Fibroblast of peridontal ligament (primary cell): ENCODE measurements at regions not wholly inside any gene's neighbourhood (a gene's known extent, or its start where the extent isn't known, plus 50 kb on each side); places are given as distances from the start of the nearest gene placed in this dataset.

Source experiments
- DNase-seq: peaks from one replicate; pipeline ENCODE4 v3.0.0-alpha.2; 2010; ENCODE audit errors: extremely low read depth

- DNase-seq: no peak
These were observed 91.9 kb upstream of the RESF1 start for GRCh38 chr12:31867292-31867691.

DNA sequence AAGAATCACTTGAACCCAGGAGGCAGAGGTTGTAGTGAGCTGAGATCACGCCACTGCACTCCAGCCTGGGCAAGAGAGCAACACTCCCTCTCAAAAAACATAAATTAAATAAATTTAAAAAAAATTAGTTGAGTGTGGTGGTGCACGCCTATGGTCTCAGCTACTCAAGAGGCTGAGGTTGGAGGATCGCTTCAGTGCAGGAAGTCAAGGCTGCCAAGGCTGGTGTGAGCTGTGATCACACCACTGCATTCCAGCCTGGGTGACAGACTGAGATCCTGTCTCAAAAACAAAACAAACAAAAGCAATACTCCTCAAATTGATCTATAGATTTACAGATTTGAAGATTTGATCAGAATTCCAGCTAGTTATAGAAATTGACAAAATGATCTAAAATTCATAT is 92.7 kb upstream of the RESF1 start:
- DNase-seq: no peak

GRCh38 chr12:31865023-31865422 is 94.2 kb upstream of the RESF1 start:
- no peak for DNase-seq

DNA sequence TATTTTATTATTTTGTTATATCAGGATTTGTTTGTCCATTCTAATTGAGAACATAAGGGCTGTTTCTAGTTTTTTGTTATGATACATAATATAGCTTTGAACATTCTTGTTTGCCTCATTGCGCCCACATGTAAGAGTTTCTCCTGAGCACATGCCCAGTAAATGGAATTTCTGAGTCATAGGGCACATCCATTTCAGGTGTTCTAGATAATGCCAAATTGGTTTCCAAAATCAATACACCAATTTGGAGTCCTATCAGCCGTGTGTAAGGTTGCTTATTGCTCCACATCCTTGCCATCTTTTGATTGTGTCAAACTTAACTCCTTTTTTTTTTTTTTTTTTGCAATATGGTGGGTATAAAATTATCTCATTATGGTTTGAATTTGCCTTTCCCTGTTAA is 97.9 kb upstream of the RESF1 start:
- DNase-seq: no peak

- DNase-seq: no peak
These were observed 98.8 kb upstream of the RESF1 start for GRCh38 chr12:31860401-31860800.

GRCh38 chr12:31859232-31859977 is 99.8 kb upstream of the RESF1 start:
- no peak for DNase-seq

- no peak for DNase-seq
These were observed 103.8 kb upstream of the RESF1 start for GRCh38 chr12:31855427-31855826.

DNA sequence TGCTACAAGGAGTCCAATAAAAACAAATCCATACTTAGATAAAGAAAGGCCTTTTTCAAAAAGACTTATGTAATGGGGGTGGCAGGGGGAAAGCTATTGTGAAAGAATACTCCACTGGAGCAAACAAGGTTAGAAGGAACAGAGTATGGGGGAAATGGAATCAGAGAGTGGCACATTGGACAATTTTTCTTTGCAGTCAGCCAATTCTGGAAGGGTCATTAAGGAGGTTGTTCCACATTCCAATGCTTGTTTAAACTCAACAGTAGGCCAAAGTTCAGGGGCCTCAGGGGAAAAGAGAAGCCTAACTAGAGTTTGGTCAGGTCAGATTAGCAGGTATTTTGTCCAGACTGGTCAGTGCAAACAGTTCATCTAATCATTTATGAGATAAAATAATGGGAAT is 105.2 kb upstream of the RESF1 start:
- no peak for DNase-seq

DNA sequence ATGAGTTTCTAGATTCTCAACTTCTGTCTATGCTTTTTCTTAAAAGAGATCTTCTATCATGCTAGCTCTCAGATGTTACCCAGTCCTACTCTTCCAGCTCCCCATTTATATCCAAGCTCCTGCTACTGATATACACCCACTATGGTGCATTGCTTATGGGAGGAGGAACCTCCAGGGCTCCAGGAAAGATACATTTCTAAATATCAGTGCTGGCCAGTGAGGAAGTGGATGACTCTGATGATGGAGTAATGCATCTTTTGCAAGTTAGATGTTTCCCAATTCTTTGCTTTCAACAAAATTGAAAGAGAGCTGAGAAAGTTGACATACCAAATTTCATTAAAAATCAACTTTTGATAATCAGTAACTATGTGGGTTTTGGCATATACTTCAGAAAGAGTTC is 105.7 kb upstream of the RESF1 start:
- no peak for DNase-seq

DNA sequence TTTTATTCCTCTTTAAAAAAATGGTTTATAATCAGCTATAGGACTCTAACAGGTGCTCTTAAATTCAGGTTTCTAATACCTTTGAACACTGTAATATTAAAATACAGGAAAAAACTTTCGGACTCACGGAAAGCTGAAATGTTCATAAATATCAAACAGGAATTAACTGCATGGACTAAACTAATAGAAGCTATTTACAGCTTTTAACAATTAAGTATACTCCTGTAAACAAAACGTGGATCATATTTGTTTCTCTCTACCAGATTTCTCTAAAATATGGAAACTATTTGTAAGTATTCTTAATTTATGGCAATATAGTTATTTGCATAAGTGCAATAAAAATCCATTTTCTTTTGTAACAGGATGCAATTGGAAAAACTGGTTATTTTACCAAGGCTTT is 108.9 kb upstream of the RESF1 start:
- DNase-seq: no peak

GRCh38 chr12:31849090-31849687 is 110.0 kb upstream of the RESF1 start:
- peak; percentile 6 for DNase-seq

DNA sequence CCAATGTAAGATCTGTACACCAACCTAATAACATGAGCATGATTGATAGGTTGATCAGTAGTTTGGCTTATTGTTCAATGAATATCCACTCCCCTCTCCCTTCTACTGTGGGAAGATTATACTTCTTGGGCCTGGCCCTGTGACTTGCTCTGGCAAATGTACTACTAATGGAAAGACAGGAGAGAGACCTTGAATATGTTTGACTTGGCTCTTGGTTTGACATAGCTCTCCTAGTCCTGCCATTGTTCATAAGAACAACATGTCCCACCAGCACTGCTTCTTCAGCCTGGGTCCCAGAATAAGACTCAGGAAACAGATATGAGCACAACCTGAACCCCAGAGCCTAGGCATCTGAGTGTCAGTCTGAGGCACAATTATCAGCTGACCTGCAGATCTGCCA is 112.8 kb upstream of the RESF1 start:
- no peak for DNase-seq

DNA sequence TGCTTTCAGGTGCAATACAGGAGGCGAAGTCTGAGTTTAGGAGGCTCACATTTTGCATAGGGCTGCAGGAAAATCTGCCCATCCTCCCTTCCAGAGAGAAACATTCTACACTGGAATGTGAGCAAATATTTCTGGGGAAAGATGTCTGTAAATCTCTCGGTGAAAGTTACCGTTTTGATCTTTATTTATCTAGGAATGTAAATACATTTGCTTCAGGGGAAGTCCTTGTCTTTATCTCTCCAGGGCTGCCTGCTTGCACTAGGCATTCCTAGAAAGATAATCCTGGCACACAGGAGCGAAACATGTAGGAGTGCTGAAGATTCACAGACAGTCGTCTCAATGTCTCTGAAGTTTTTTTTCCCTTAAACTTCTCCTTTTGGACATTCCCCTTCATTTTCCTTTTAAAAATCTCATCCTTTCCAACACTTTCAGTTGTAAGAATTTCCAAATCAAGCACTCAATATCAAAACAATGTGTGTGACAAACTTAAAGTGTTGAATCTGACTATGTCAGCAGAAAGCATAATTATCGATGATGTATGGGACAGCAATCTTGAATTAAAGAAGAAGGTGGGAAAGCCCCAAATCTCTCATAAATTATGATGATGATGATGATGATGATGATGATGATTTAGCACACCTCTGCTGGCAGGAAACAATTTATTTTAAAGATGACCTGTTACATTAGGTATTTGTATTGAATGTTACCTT is 113.4 kb upstream of the RESF1 start:
- DNase-seq: no peak

DNA sequence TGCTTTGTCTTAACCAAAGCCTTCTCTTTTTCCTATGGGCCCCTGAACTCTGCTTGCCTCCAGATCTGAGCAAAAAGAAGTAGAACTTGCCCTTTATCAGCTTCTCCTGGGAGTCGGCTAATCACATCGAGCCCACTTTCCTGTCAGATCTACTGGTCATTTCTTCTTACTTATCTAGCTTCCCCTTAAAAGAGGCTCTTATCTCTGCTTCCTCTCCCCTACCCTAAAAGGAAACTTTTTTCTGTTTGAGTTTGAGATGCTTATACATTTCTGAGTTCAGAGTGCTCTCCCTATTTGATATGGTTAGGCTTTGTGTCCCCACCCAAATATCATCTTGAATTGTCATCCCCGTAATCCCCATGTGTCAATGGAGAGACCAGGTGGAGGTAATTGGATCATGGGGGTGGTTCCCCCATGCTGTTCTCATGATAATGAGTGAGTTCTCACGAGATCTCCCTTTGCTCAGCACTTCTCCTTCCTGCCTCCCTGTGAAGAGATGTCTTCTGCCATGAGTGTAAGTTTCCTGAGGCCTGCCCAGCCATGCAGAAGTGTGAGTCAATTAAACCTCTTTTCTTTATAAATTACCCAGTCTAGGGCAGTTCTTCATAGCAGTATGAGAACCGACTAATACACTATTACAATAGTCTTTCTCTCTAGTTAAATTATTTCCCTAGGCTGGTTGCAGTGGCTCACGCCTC is 114.7 kb upstream of the AMN1 start:
- DNase-seq: no peak

DNA sequence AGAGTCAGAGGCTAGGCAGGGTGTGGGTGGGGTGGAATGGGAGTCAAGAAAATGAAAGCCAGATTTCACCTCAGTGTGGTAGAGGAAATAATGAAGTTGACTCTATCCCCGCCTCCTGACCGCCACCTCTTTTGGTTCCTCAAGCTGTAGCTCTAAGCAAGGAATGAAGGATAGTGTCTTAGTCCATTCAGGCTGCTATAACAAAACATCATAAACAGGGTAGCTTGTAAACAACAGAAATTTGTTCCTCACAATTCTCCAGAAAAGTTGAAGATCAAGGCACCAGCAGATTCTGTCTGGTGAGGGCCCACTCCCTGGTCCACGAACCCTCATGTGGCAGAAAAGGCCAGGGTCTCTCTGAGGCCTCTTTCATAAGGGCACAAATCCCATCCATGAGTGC is 109.1 kb upstream of the AMN1 start:
- no peak for DNase-seq

DNA sequence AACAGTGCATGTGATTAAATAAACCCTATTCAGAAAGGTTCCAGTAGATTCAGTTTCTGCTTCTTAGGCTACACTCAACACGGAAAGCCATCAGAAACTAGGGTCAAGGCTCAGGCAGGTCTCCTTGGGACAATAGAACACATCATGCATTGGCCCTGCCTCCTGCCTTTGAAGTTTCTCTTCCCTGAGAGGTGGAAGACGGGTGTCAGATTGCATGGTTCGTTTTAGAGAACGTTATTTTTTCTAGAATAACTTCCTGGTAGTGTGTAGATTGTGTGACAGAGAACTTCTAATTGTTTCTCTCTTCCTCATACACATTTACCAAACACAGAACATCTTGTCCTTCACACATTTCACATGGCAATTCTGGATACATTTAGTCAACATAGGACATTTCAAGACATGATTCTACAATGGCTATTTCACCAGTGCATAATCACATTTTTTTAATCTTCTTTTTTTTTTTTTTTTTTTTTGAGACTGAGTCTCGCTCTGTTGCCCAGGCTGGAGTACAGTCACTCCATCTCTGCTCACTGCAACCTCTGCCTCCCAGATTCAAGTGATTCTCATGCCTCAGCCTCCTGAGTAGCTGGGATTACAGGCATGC is 106.6 kb upstream of the AMN1 start:
- DNase-seq: no peak

DNA sequence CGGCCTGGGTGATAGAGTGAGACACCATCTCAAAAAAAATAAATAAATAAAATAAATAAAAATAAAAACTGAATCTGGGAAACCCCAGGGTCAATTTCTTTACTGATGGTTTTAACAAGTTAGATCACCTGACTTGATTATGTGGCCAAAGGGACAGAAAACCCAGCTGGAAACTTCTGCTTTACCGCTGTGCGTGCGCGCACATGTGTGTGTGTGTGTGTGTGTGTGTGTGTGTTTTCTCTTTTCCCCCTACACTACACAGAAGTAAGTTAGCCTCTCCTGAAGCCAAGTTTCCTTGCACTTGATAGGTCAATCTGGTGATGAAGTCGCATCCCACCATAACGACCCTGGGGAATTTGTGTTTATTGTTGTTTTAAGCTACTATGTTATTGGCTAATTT is 105.3 kb upstream of the AMN1 start:
- no peak for DNase-seq

GRCh38 chr12:31832740-31833729 is 104.2 kb upstream of the AMN1 start:
- DNase-seq: no peak

GRCh38 chr12:31828071-31828470 is 99.2 kb upstream of the AMN1 start:
- no peak for DNase-seq

- no peak for DNase-seq
These were observed 93.9 kb upstream of the AMN1 start for GRCh38 chr12:31822761-31823160.

DNA sequence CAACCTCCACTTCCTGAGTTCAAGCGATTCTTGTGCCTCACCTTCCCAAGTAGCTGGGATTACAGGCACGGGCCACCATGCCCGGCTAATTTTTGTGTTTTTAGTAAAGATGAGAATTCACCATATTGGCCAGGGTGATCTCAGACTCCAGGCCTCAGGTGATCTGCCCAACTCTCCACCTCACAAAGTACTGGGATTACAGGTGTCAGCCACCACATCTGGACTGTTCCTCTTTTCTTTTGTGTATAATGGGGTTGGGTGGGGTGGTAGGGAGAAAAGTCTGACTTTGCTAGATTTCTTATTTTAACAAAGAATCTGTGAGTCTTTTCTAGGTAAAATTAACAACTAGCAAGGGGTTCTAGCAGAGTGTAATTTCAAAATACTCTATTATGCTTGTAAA is 92.7 kb upstream of the AMN1 start:
- no peak for DNase-seq
